H9 (cell line): ENCODE measurements at regions not wholly inside any gene's neighbourhood (a gene's known extent, or its start where the extent isn't known, plus 50 kb on each side); places are given as distances from the start of the nearest gene placed in this dataset.

Experiments
- DNase-seq: peaks from one replicate; pipeline ENCODE4 v3.0.0-alpha.2; 2017
- H2AFZ ChIP-seq: one replicate; pipeline ENCODE4 v1.6.1; 2013; ENCODE audit warnings: mild to moderate bottlenecking, low read length, control low read depth, moderate library complexity
- H2AK5ac ChIP-seq: 2 replicates; pipeline ENCODE4 v1.6.1; 2013; ENCODE audit warnings: low read length, control low read depth, mixed read lengths; ENCODE audit not compliant: insufficient read length
- H2BK120ac ChIP-seq: one replicate; pipeline ENCODE4 v1.6.1; 2013; ENCODE audit warnings: low read depth, mild to moderate bottlenecking, low read length, control low read depth, inconsistent platforms; ENCODE audit not compliant: poor library complexity, severe bottlenecking
- H2BK12ac ChIP-seq: 2 replicates; pipeline ENCODE4 v1.6.1; 2013; ENCODE audit warnings: low read length, control low read depth, mixed read lengths, low read depth; ENCODE audit not compliant: insufficient read length
- H2BK15ac ChIP-seq: 2 replicates; pipeline ENCODE4 v1.6.1; 2013; ENCODE audit warnings: low read depth, low read length, control low read depth
- H2BK20ac ChIP-seq: one replicate; pipeline ENCODE4 v1.6.1; 2013; ENCODE audit warnings: low read depth, mild to moderate bottlenecking, low read length, control low read depth, inconsistent platforms; ENCODE audit not compliant: poor library complexity, severe bottlenecking
- H2BK5ac ChIP-seq: 2 replicates; pipeline ENCODE4 v1.6.1; 2013; ENCODE audit warnings: low read length, control low read depth, mixed read lengths; ENCODE audit not compliant: insufficient read length
- H3K14ac ChIP-seq: 2 replicates; pipeline ENCODE4 v1.6.1; 2013; ENCODE audit warnings: low read length, control low read depth; ENCODE audit not compliant: insufficient read depth
- H3K18ac ChIP-seq: 2 replicates; pipeline ENCODE4 v1.6.1; 2013; ENCODE audit warnings: low read depth, mild to moderate bottlenecking, mixed read lengths, low read length, control low read depth; ENCODE audit not compliant: insufficient read length
- H3K23ac ChIP-seq: 2 replicates; pipeline ENCODE4 v1.6.1; 2013; ENCODE audit warnings: low read length, control low read depth, mixed read lengths, low read depth; ENCODE audit not compliant: insufficient read length
- H3K23me2 ChIP-seq: 2 replicates; pipeline ENCODE4 v1.6.1; 2013; ENCODE audit warnings: low read depth, mild to moderate bottlenecking, mixed read lengths, low read length, control low read depth; ENCODE audit not compliant: insufficient read length, poor library complexity, severe bottlenecking
- H3K27ac ChIP-seq: 2 replicates; pipeline ENCODE4 v1.5.1; 2013; ENCODE audit warnings: low read length, control low read depth, mixed read lengths, low read depth; ENCODE audit not compliant: insufficient read length
- H3K27me3 ChIP-seq: 2 replicates; pipeline ENCODE4 v1.6.1; 2013; ENCODE audit warnings: low read length, control low read depth, inconsistent platforms; ENCODE audit not compliant: insufficient read depth
- H3K4ac ChIP-seq: 2 replicates; pipeline ENCODE4 v1.6.1; 2013; ENCODE audit warnings: low read depth, mild to moderate bottlenecking, control low read depth, inconsistent platforms, low read length, moderate library complexity
- H3K4me1 ChIP-seq: 2 replicates; pipeline ENCODE4 v1.6.1; 2013; ENCODE audit warnings: low read length, control low read depth, inconsistent platforms; ENCODE audit not compliant: insufficient read depth
- H3K4me2 ChIP-seq: 2 replicates; pipeline ENCODE4 v1.6.1; 2013; ENCODE audit warnings: low read length, control low read depth, mixed read lengths; ENCODE audit not compliant: insufficient read length, insufficient read depth
- H3K56ac ChIP-seq: 2 replicates; pipeline ENCODE4 v1.6.1; 2013; ENCODE audit warnings: low read depth, mild to moderate bottlenecking, mixed read lengths, low read length, control low read depth; ENCODE audit not compliant: insufficient read length
- H3K79me1 ChIP-seq: 2 replicates; pipeline ENCODE4 v1.6.1; 2013; ENCODE audit warnings: low read depth, mild to moderate bottlenecking, moderate library complexity, low read length, control low read depth, inconsistent platforms; ENCODE audit not compliant: insufficient read depth, poor library complexity, severe bottlenecking
- H3K79me2 ChIP-seq: 2 replicates; pipeline ENCODE4 v1.6.1; 2013; ENCODE audit warnings: low read length, control low read depth, inconsistent platforms; ENCODE audit not compliant: insufficient read depth
- H3K9ac ChIP-seq: 2 replicates; pipeline ENCODE4 v1.6.1; 2013; ENCODE audit warnings: low read length, control low read depth, mixed read lengths; ENCODE audit not compliant: insufficient read length; ENCODE audit errors: extremely low read depth
- H3K9me3 ChIP-seq: one replicate; pipeline ENCODE4 v1.6.1; 2013; ENCODE audit warnings: low read depth, low read length, inconsistent platforms; ENCODE audit not compliant: control insufficient read depth
- H3T11ph ChIP-seq: one replicate; pipeline ENCODE4 v1.6.1; 2013; ENCODE audit warnings: mild to moderate bottlenecking, low read length, control low read depth, inconsistent platforms
- H4K20me1 ChIP-seq: one replicate; pipeline ENCODE4 v1.6.1; 2013; ENCODE audit not compliant: control insufficient read depth, insufficient read length, insufficient read depth
- H4K5ac ChIP-seq: 2 replicates; pipeline ENCODE4 v1.6.1; 2013; ENCODE audit warnings: low read depth, mild to moderate bottlenecking, mixed read lengths, low read length, control low read depth; ENCODE audit not compliant: insufficient read length
- H4K8ac ChIP-seq: replicated peaks from 2 replicates; pipeline ENCODE4 v1.6.1; 2013; ENCODE audit warnings: low read length, control low read depth, mixed read lengths, low read depth; ENCODE audit not compliant: insufficient read length
- H4K91ac ChIP-seq: 2 replicates; pipeline ENCODE4 v1.6.1; 2013; ENCODE audit warnings: low read depth, mild to moderate bottlenecking, moderate library complexity, mixed read lengths, low read length, control low read depth; ENCODE audit not compliant: insufficient read length
- H3K27ac Mint-ChIP-seq, 3 experiments: 2 replicates in 2 of 3; 3 replicates in 1 of 3; pipeline ENCODE4 v1.8.0; 2020 to 2021; ENCODE audit warnings: mixed read lengths in 3 of 3, mild to moderate bottlenecking in 1 of 3, moderate library complexity in 1 of 3
- H3K27me3 Mint-ChIP-seq: 2 replicates; pipeline ENCODE4 v1.8.0; 2021; ENCODE audit warnings: low read depth, mild to moderate bottlenecking, moderate library complexity, mixed read lengths
- H3K36me3 Mint-ChIP-seq, 3 experiments: 2 replicates in 2 of 3; 3 replicates in 1 of 3; pipeline ENCODE4 v1.8.0; 2020 to 2021; ENCODE audit warnings: low read depth in 3 of 3, mixed read lengths in 3 of 3; ENCODE audit not compliant: insufficient read depth in 1 of 3
- H3K4me1 Mint-ChIP-seq, 2 experiments: 2 replicates each; pipeline ENCODE4 v1.8.0; 2020; ENCODE audit warnings: mixed read lengths in 2 of 2
- H3K4me3 Mint-ChIP-seq, 2 experiments: 2 replicates in 1 of 2; 3 replicates in 1 of 2; pipeline ENCODE4 v1.8.0; 2020 to 2021; ENCODE audit warnings: mild to moderate bottlenecking in 2 of 2, mixed read lengths in 2 of 2, moderate library complexity in 1 of 2
- H3K9me3 Mint-ChIP-seq, 2 experiments: 2 replicates in 1 of 2; 3 replicates in 1 of 2; pipeline ENCODE4 v1.8.0; 2020; ENCODE audit warnings: mild to moderate bottlenecking in 2 of 2, mixed read lengths in 2 of 2, moderate library complexity in 1 of 2
- WGBS: extraction: QIAGEN DNeasy Blood & Tissue Kit; methylation state at CpG from one replicate; pipeline ENCODE4 v1.1.7; 2013; ENCODE audit warnings: missing lambda C conversion rate, low lambda C conversion rate, mixed read lengths; ENCODE audit not compliant: insufficient read length; ENCODE audit errors: extremely low coverage; 5-methylcytosine and 5-hydroxymethylcytosine counted together
- TF ChIP-seq, protein P1 (sequence below): fragments of 200-600 bp; sonication (generic); conservative IDR thresholded peaks from 3 replicates; pipeline ENCODE4 v1.8.0; 2021; ENCODE audit warnings: antibody characterized with exemption, mild to moderate bottlenecking

- no peak for DNase-seq
- H2AK5ac ChIP-seq = no peak overlapping the region
- H3K4me2 ChIP-seq = no peak overlapping the region
- H2BK12ac ChIP-seq = no peak overlapping the region
- Mint-ChIP-seq H3K36me3 (no peaks in the 10 kb centered on the region; a peak in 1 of 7 replicates), H3K9me3 (peaks cover 0 to 6% of the 10 kb centered on the region in 2 experiments; a peak in 2 of 5 replicates), H3K27me3 (no peaks in the 10 kb centered on the region; the same call in 1 of the 2 replicates), H3K27ac (peak overlapping the region in 2 of 3 experiments; percentile 23 to 77; a peak in 2 of 7 replicates), H3K4me1 (peaks cover 18 to 37% of the 10 kb centered on the region in 2 experiments), H3K4me3 (no peak overlapping the region)
- H3K23ac ChIP-seq = no peak overlapping the region
- no peak overlapping the region for H2BK5ac ChIP-seq
- peaks cover 4% of the 10 kb centered on the region for H4K20me1 ChIP-seq
- no peak overlapping the region for H4K8ac ChIP-seq
- H2BK15ac ChIP-seq = no peak overlapping the region
- WGBS = no CpG with 5 or more reads among the region's 24 CpGs
- H3T11ph ChIP-seq = no peak overlapping the region
- H3K79me1 ChIP-seq = no peaks in the 10 kb centered on the region
- no peak overlapping the region for H3K9ac ChIP-seq
- no peak overlapping the region for H3K27ac ChIP-seq
- H2BK120ac ChIP-seq = no peak overlapping the region
- no peak overlapping the region for H3K18ac ChIP-seq
- no peaks in the 10 kb centered on the region for H3K23me2 ChIP-seq
- H3K4me1 ChIP-seq = no peaks in the 10 kb centered on the region
- no peaks in the 10 kb centered on the region for H3K27me3 ChIP-seq
- H2BK20ac ChIP-seq = no peak overlapping the region
- no peak overlapping the region for H3K4ac ChIP-seq
- TF ChIP-seq, protein P1, sequence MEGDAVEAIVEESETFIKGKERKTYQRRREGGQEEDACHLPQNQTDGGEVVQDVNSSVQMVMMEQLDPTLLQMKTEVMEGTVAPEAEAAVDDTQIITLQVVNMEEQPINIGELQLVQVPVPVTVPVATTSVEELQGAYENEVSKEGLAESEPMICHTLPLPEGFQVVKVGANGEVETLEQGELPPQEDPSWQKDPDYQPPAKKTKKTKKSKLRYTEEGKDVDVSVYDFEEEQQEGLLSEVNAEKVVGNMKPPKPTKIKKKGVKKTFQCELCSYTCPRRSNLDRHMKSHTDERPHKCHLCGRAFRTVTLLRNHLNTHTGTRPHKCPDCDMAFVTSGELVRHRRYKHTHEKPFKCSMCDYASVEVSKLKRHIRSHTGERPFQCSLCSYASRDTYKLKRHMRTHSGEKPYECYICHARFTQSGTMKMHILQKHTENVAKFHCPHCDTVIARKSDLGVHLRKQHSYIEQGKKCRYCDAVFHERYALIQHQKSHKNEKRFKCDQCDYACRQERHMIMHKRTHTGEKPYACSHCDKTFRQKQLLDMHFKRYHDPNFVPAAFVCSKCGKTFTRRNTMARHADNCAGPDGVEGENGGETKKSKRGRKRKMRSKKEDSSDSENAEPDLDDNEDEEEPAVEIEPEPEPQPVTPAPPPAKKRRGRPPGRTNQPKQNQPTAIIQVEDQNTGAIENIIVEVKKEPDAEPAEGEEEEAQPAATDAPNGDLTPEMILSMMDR = no peak
- no peaks in the 10 kb centered on the region for H3K9me3 ChIP-seq
- H3K14ac ChIP-seq = no peak overlapping the region; the same call in 1 of the 2 replicates
- no peaks in the 10 kb centered on the region for H3K79me2 ChIP-seq
- no peak overlapping the region for H3K56ac ChIP-seq
- H4K5ac ChIP-seq = no peak overlapping the region
- H4K91ac ChIP-seq = no peak overlapping the region
- no peak overlapping the region for H2AFZ ChIP-seq
Observed at GRCh38 chr9:134271338-134272301, 54.6 kb upstream of the RXRA start.
